HG03575 (cell line): ENCODE measurements at regions not wholly inside any gene's neighbourhood (a gene's known extent, or its start where the extent isn't known, plus 50 kb on each side); places are given as distances from the start of the nearest gene placed in this dataset.

Source experiments
- ATAC-seq: cut with Tn5 transposase; IDR thresholded peaks from one replicate; pipeline ENCODE4 v1.9.1; 2021; ENCODE audit not compliant: unreplicated experiment, insufficient number of reproducible peaks, low FRiP score; ENCODE audit errors: extremely low read depth

GRCh38 chr13:50098693-50099092 lies 83.4 kb downstream of the KCNRG start:
- ATAC-seq = no peak

- no peak for ATAC-seq
Observed at GRCh38 chr13:50099473-50099872, 84.2 kb downstream of the KCNRG start.

GRCh38 chr13:50101590-50101989 lies 86.3 kb downstream of the KCNRG start:
- no peak for ATAC-seq

- ATAC-seq = no peak
Observed at GRCh38 chr13:50104493-50104892, 89.2 kb downstream of the KCNRG start.

- no peak for ATAC-seq
Observed at GRCh38 chr13:50106559-50106958, 91.3 kb downstream of the KCNRG start.

GRCh38 chr13:50107205-50107604 lies 92.0 kb downstream of the KCNRG start:
- ATAC-seq = no peak

GRCh38 chr13:50114961-50115360 lies 99.7 kb downstream of the KCNRG start:
- no peak for ATAC-seq

GRCh38 chr13:50115695-50116094 lies 100.5 kb downstream of the KCNRG start:
- ATAC-seq = no peak

GRCh38 chr13:50116430-50116973 lies 101.3 kb downstream of the KCNRG start:
- ATAC-seq = no peak

- ATAC-seq = no peak
Observed at GRCh38 chr13:50119591-50119990, 104.3 kb downstream of the KCNRG start.

- no peak for ATAC-seq
Observed at GRCh38 chr13:50122455-50122854, 107.2 kb downstream of the KCNRG start.

- ATAC-seq = no peak
Observed at GRCh38 chr13:50123002-50123401, 107.8 kb downstream of the KCNRG start.

- ATAC-seq = no peak
Observed at GRCh38 chr13:50123515-50123861, 108.2 kb downstream of the KCNRG start.

GRCh38 chr13:50123862-50124535 lies 108.8 kb downstream of the KCNRG start:
- no peak for ATAC-seq

GRCh38 chr13:50124536-50125303 lies 109.5 kb downstream of the KCNRG start:
- no peak for ATAC-seq

GRCh38 chr13:50125304-50125553 lies 110.0 kb downstream of the KCNRG start:
- no peak for ATAC-seq

- ATAC-seq = no peak
Observed at GRCh38 chr13:50125554-50126262, 110.5 kb downstream of the KCNRG start.

GRCh38 chr13:50126263-50126992 lies 111.2 kb downstream of the KCNRG start:
- ATAC-seq = no peak

GRCh38 chr13:50126993-50127725 lies 111.9 kb downstream of the KCNRG start:
- ATAC-seq = no peak
